SK-N-MC (cell line): ENCODE measurements at regions not wholly inside any gene's neighbourhood (a gene's known extent, or its start where the extent isn't known, plus 50 kb on each side); places are given as distances from the start of the nearest gene placed in this dataset.

Source experiments
- EZH2 ChIP-seq: fragments of 200-600 bp; sonication (generic); IDR thresholded peaks from one replicate; pipeline ENCODE4 v1.6.1; 2017; ENCODE audit warnings: antibody characterized with exemption
- POLR2AphosphoS5 ChIP-seq: IDR thresholded peaks from 2 replicates; pipeline ENCODE4 v1.6.1; 2012; ENCODE audit warnings: mild to moderate bottlenecking, low read depth, low read length, borderline replicate concordance

DNA sequence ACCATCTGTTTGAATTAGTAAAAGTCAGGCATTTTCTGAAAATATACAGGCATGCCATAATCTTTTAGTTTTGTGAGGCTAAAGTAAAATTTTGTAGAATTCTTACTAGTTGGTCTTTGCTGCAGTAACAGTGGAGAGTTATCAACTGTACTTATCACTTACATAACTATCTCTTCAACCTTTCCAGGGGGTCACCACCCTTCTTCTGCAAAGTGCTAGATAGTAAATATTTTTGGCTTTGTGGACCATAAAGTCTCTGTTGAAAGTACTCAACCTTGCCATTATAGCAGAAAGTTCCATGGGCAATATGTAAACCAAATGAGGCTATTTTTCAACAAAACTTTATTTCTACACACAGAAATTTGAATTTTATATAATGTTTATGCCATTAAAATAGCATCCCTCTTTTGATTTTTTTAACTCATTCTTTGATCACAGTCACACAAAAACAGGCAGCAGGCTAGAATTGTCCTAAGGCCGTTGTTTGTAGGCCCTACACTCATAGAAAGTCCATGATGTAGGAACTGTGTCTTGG is 59.5 kb upstream of the KLF6 start:
- TF ChIP-seq POLR2AphosphoS5, result no peak
- no peak for TF ChIP-seq EZH2
